ENCODE measurements at regions not wholly inside any gene's neighbourhood (a gene's known extent, or its start where the extent isn't known, plus 50 kb on each side); places are given as distances from the start of the nearest gene placed in this dataset.
"Not testable (repeated sequence)": the region's sequence is repeated elsewhere in the genome, so short reads cannot be mapped to it uniquely, and the experiment has no call there.

GRCh38 chr13:22789916-22790315 lies 390.9 kb upstream of the SGCG start:
- intact Hi-C loops (cut with micrococcal nuclease) = no loop called here

- intact Hi-C loops (cut with micrococcal nuclease) = no loop called here
Observed at GRCh38 chr13:22793598-22794134, 387.1 kb upstream of the SGCG start.

GRCh38 chr13:22800526-22801401 lies 380.0 kb upstream of the SGCG start:
- intact Hi-C loops (cut with micrococcal nuclease) = no loop called here

GRCh38 chr13:22801402-22802003 lies 379.3 kb upstream of the SGCG start:
- intact Hi-C loops (cut with micrococcal nuclease) = no loop called here

- intact Hi-C loops (cut with micrococcal nuclease) = no loop called here
Observed at GRCh38 chr13:22812793-22813192, 368.0 kb upstream of the SGCG start.

- intact Hi-C loops (cut with micrococcal nuclease) = not testable (repeated sequence)
Observed at GRCh38 chr13:22813531-22814377, 367.0 kb upstream of the SGCG start.

- intact Hi-C loops (cut with micrococcal nuclease) = not testable (repeated sequence)
Observed at GRCh38 chr13:22814433-22814832, 366.3 kb upstream of the SGCG start.

- intact Hi-C loops (cut with micrococcal nuclease) = no loop called here
Observed at GRCh38 chr13:22821589-22821988, 359.2 kb upstream of the SGCG start.

- intact Hi-C loops (cut with micrococcal nuclease) = no loop called here
Observed at GRCh38 chr13:22825186-22825585, 355.6 kb upstream of the SGCG start.

GRCh38 chr13:22828081-22828480 lies 352.7 kb upstream of the SGCG start:
- intact Hi-C loops (cut with micrococcal nuclease) = no loop called here

GRCh38 chr13:22836475-22836874 lies 344.3 kb upstream of the SGCG start:
- intact Hi-C loops (cut with micrococcal nuclease) = no loop called here

GRCh38 chr13:22837980-22838647 lies 342.7 kb upstream of the SGCG start:
- intact Hi-C loops (cut with micrococcal nuclease) = no loop called here

GRCh38 chr13:22839603-22840530 lies 340.9 kb upstream of the SGCG start:
- intact Hi-C loops (cut with micrococcal nuclease) = no loop called here

- intact Hi-C loops (cut with micrococcal nuclease) = no loop called here
Observed at GRCh38 chr13:22846551-22846950, 334.2 kb upstream of the SGCG start.

GRCh38 chr13:22848539-22849052 lies 332.2 kb upstream of the SGCG start:
- intact Hi-C loops (cut with micrococcal nuclease) = no loop called here

GRCh38 chr13:22855926-22856325 lies 324.9 kb upstream of the SGCG start:
- intact Hi-C loops (cut with micrococcal nuclease) = no loop called here

GRCh38 chr13:22858980-22859379 lies 321.8 kb upstream of the SGCG start:
- intact Hi-C loops (cut with micrococcal nuclease) = not testable (repeated sequence)

GRCh38 chr13:22859411-22859810 lies 321.4 kb upstream of the SGCG start:
- intact Hi-C loops (cut with micrococcal nuclease) = not testable (repeated sequence)

- intact Hi-C loops (cut with micrococcal nuclease) = no loop called here
Observed at GRCh38 chr13:22861958-22862466, 318.8 kb upstream of the SGCG start.

- intact Hi-C loops (cut with micrococcal nuclease) = no loop called here
Observed at GRCh38 chr13:22862478-22862877, 318.3 kb upstream of the SGCG start.
